ENCODE measurements at regions not wholly inside any gene's neighbourhood (a gene's known extent, or its start where the extent isn't known, plus 50 kb on each side); places are given as distances from the start of the nearest gene placed in this dataset.

- Histone ChIP-seq H4K8ac (ENCODE audit: extremely low read depth, insufficient read depth, low read length) (no peak overlapping the region), H3K23me2 (ENCODE audit: low read depth, low read length) (no peaks in the 10 kb centered on the region), H3K27me3 (replicated peaks in 1 of 4; ENCODE audit: control insufficient read depth in 3 of 4, extremely low read depth in 1 of 4, insufficient read depth in 3 of 4, low read length in 3 of 4) (no peaks in the 10 kb centered on the region), H3K79me1 (ENCODE audit: low read depth, low read length) (no peaks in the 10 kb centered on the region), H3K9me3 (ENCODE audit: insufficient read depth in 2 of 2, low read depth in 1 of 2, low read length in 1 of 2) (peaks cover 29 to 31% of the 10 kb centered on the region in 2 experiments), H2AFZ (ENCODE audit: low read length) (no peak overlapping the region), H2BK5ac (ENCODE audit: low read depth, low read length) (no peak overlapping the region), H2BK15ac (ENCODE audit: low read length) (no peak overlapping the region), H3K79me2 (ENCODE audit: control insufficient read depth in 1 of 2, insufficient read depth in 2 of 2, low read length in 2 of 2) (no peaks in the 10 kb centered on the region), H3K4ac (replicated peaks; ENCODE audit: insufficient read length, low read depth, low read length) (no peak overlapping the region), H3K36me3 (ENCODE audit: control insufficient read depth in 2 of 4, insufficient read depth in 4 of 4, low read length in 3 of 4) (peaks cover 0 to 2% (median 0%) of the 10 kb centered on the region in 4 experiments; a peak in 1 of 8 replicates), H2BK20ac (ENCODE audit: low read length) (no peak overlapping the region), H4K5ac (ENCODE audit: insufficient read length, low read depth, low read length) (no peak overlapping the region), H3K4me1 (replicated peaks in 1 of 4; ENCODE audit: control insufficient read depth in 3 of 4, insufficient read depth in 4 of 4, low read length in 3 of 4) (no peaks in the 10 kb centered on the region), H3K4me3 (ENCODE audit: extremely low read depth in 1 of 4, insufficient read depth in 2 of 4, low read depth in 3 of 4, low read length in 4 of 4) (no peak overlapping the region), H3K4me2 (ENCODE audit: insufficient read depth in 1 of 2, low read depth in 2 of 2, low read length in 2 of 2) (no peak overlapping the region), H4K20me1 (replicated peaks in 1 of 2; ENCODE audit: control insufficient read depth in 1 of 2, insufficient read depth in 2 of 2, low read length in 2 of 2) (no peaks in the 10 kb centered on the region), H2BK120ac (replicated peaks; ENCODE audit: low read depth, low read length) (no peak overlapping the region), H4K91ac (replicated peaks; ENCODE audit: insufficient read length, low read length) (no peak overlapping the region), H3K18ac (ENCODE audit: extremely low read depth, low read length) (no peak overlapping the region), H3K27ac (ENCODE audit: low read depth, low read length) (no peak overlapping the region), H3K23ac (ENCODE audit: insufficient read length) (no peak overlapping the region), H3K56ac (replicated peaks; ENCODE audit: insufficient read length, low read depth, low read length) (no peak overlapping the region), H2AK5ac (ENCODE audit: low read depth, low read length) (no peak overlapping the region), H3K9ac (replicated peaks in 1 of 4; ENCODE audit: extremely low read depth in 1 of 4, low read depth in 3 of 4, low read length in 3 of 4) (no peak overlapping the region), H2BK12ac (ENCODE audit: low read depth, low read length) (no peak overlapping the region), H3K14ac (ENCODE audit: insufficient read length) (no peak overlapping the region)
- FAIRE-seq (no peak), DNase-seq (ENCODE audit: low read depth in 1 of 2, low spot score in 2 of 2) (no peak)
- POLR2A ChIA-PET (ENCODE audit: partially characterized antibody): no interaction called here
- TF ChIP-seq EGR1 (IDR thresholded peaks at IDR 0.05; ENCODE audit: borderline replicate concordance, low read depth, low read length): no peak
- TF ChIP-seq BACH1 (IDR thresholded peaks at IDR 0.05; ENCODE audit: low read length): no peak
- TF ChIP-seq PHF8 (conservative IDR thresholded peaks at IDR 0.05; ENCODE audit: low read depth, low read length): no peak
- TF ChIP-seq GTF2F1 (IDR thresholded peaks at IDR 0.05; ENCODE audit: borderline replicate concordance, low read depth, low read length): no peak
- TF ChIP-seq MAFK (IDR thresholded peaks at IDR 0.05; ENCODE audit: low read depth, low read length): no peak
- no peak for TF ChIP-seq HDAC6 (IDR thresholded peaks at IDR 0.05; ENCODE audit: low read depth, low read length)
- TF ChIP-seq POLR2AphosphoS5 (IDR thresholded peaks at IDR 0.05; ENCODE audit: low read depth, low read length): no peak
- TF ChIP-seq SP4 (IDR thresholded peaks at IDR 0.05; ENCODE audit: low read length): no peak
- no peak for TF ChIP-seq TCF12 (IDR thresholded peaks at IDR 0.05; ENCODE audit: low read depth, low read length)
- TF ChIP-seq KDM4A (IDR thresholded peaks at IDR 0.05; ENCODE audit: low read depth, low read length, severe bottlenecking): no peak
- TF ChIP-seq TEAD4 (IDR thresholded peaks at IDR 0.05; ENCODE audit: low read depth, low read length): no peak
- TF ChIP-seq CBX5 (IDR thresholded peaks at IDR 0.05; ENCODE audit: low read depth, low read length): no peak
- TF ChIP-seq GABPA (IDR thresholded peaks at IDR 0.05; ENCODE audit: borderline replicate concordance, insufficient read depth, low read length): no peak
- TF ChIP-seq ZNF274 (IDR thresholded peaks at IDR 0.05; ENCODE audit: borderline replicate concordance, extremely low read depth, low read length): no peak
- CTCF ChIA-PET (ENCODE audit: partially characterized antibody): no interaction called here
Observed at GRCh38 chr2:194610297-194610696, 1046.7 kb upstream of the SLC39A10 start.
